ENCODE measurements at regions not wholly inside any gene's neighbourhood (a gene's known extent, or its start where the extent isn't known, plus 50 kb on each side); places are given as distances from the start of the nearest gene placed in this dataset.

GRCh38 chr18:25614168-25614567, 262.2 kb upstream of the ZNF521 start:
- TF ChIP-seq, protein P1, sequence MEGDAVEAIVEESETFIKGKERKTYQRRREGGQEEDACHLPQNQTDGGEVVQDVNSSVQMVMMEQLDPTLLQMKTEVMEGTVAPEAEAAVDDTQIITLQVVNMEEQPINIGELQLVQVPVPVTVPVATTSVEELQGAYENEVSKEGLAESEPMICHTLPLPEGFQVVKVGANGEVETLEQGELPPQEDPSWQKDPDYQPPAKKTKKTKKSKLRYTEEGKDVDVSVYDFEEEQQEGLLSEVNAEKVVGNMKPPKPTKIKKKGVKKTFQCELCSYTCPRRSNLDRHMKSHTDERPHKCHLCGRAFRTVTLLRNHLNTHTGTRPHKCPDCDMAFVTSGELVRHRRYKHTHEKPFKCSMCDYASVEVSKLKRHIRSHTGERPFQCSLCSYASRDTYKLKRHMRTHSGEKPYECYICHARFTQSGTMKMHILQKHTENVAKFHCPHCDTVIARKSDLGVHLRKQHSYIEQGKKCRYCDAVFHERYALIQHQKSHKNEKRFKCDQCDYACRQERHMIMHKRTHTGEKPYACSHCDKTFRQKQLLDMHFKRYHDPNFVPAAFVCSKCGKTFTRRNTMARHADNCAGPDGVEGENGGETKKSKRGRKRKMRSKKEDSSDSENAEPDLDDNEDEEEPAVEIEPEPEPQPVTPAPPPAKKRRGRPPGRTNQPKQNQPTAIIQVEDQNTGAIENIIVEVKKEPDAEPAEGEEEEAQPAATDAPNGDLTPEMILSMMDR (conservative IDR thresholded peaks at IDR 0.05; ENCODE audit: low read depth, low read length) = no peak
- TF ChIP-seq EZH2 (IDR thresholded peaks at IDR 0.05; ENCODE audit: borderline replicate concordance, low read depth, low read length, poor library complexity, severe bottlenecking) = no peak
- no TSS peak for BruUV-seq (replicated peaks)
- CTCF ChIA-PET = no interaction called here

GRCh38 chr18:25612466-25612865, 260.5 kb upstream of the ZNF521 start:
- no TSS peak for BruUV-seq (replicated peaks)
- Histone ChIP-seq H3K27ac (ENCODE audit: low read depth, low read length, poor library complexity, severe bottlenecking) (no peak overlapping the region), H3K4me3 (ENCODE audit: low read depth, low read length, poor library complexity, severe bottlenecking) (no peak overlapping the region), H3K4me1 (ENCODE audit: insufficient read depth, low read length, poor library complexity, severe bottlenecking) (no peaks in the 10 kb centered on the region), H3K36me3 (ENCODE audit: insufficient read depth, low read length, poor library complexity, severe bottlenecking) (no peaks in the 10 kb centered on the region), H3K27me3 (replicated peaks; ENCODE audit: insufficient read depth, low read depth, low read length, poor library complexity) (no peaks in the 10 kb centered on the region), H3K9me3 (ENCODE audit: low read depth, low read length, poor library complexity, severe bottlenecking) (peaks cover 8% of the 10 kb centered on the region)
- ChIA-PET POLR2A (ENCODE audit: low non-redundant PET) (no interaction called here), CTCF (no interaction called here)
- TF ChIP-seq, protein P1 (conservative IDR thresholded peaks at IDR 0.05; ENCODE audit: low read depth, low read length) = no peak
- no peak for TF ChIP-seq EZH2 (IDR thresholded peaks at IDR 0.05; ENCODE audit: borderline replicate concordance, low read depth, low read length, poor library complexity, severe bottlenecking)
- DNase-seq (ENCODE audit: low spot score) = no peak
- intact Hi-C loops (cut with micrococcal nuclease; ENCODE audit: unreplicated experiment) = no loop called here

More at GRCh38 chr18:25614168-25614567, 262.2 kb upstream of the ZNF521 start:
- POLR2A ChIA-PET (ENCODE audit: low non-redundant PET) = no interaction called here
- Histone ChIP-seq H3K27ac (ENCODE audit: low read depth, low read length, poor library complexity, severe bottlenecking) (no peak overlapping the region), H3K27me3 (replicated peaks; ENCODE audit: insufficient read depth, low read depth, low read length, poor library complexity) (no peaks in the 10 kb centered on the region), H3K36me3 (ENCODE audit: insufficient read depth, low read length, poor library complexity, severe bottlenecking) (no peaks in the 10 kb centered on the region), H3K9me3 (ENCODE audit: low read depth, low read length, poor library complexity, severe bottlenecking) (peaks cover 8% of the 10 kb centered on the region), H3K4me1 (ENCODE audit: insufficient read depth, low read length, poor library complexity, severe bottlenecking) (no peaks in the 10 kb centered on the region), H3K4me3 (ENCODE audit: low read depth, low read length, poor library complexity, severe bottlenecking) (no peak overlapping the region)
- DNase-seq (ENCODE audit: low spot score) = no peak
- intact Hi-C loops (cut with micrococcal nuclease; ENCODE audit: unreplicated experiment) = no loop called here

GRCh38 chr18:25608091-25608490, 256.1 kb upstream of the ZNF521 start:
- DNase-seq (ENCODE audit: low spot score) = no peak
- Histone ChIP-seq H3K27me3 (replicated peaks; ENCODE audit: insufficient read depth, low read depth, low read length, poor library complexity) (no peaks in the 10 kb centered on the region), H3K36me3 (ENCODE audit: insufficient read depth, low read length, poor library complexity, severe bottlenecking) (no peaks in the 10 kb centered on the region), H3K4me3 (ENCODE audit: low read depth, low read length, poor library complexity, severe bottlenecking) (no peak overlapping the region), H3K9me3 (ENCODE audit: low read depth, low read length, poor library complexity, severe bottlenecking) (peaks cover 12% of the 10 kb centered on the region), H3K27ac (ENCODE audit: low read depth, low read length, poor library complexity, severe bottlenecking) (no peak overlapping the region), H3K4me1 (ENCODE audit: insufficient read depth, low read length, poor library complexity, severe bottlenecking) (no peaks in the 10 kb centered on the region)
- TF ChIP-seq, protein P1 (conservative IDR thresholded peaks at IDR 0.05; ENCODE audit: low read depth, low read length) = no peak
- no peak for TF ChIP-seq EZH2 (IDR thresholded peaks at IDR 0.05; ENCODE audit: borderline replicate concordance, low read depth, low read length, poor library complexity, severe bottlenecking)
- intact Hi-C loops (cut with micrococcal nuclease; ENCODE audit: unreplicated experiment) = no loop called here
- CTCF ChIA-PET = no interaction called here
- POLR2A ChIA-PET (ENCODE audit: low non-redundant PET) = no interaction called here
- no TSS peak for BruUV-seq (replicated peaks)

Measured in A673 (cell line).